Fibroblast of upper back skin (primary cell): ENCODE measurements at regions not wholly inside any gene's neighbourhood (a gene's known extent, or its start where the extent isn't known, plus 50 kb on each side); places are given as distances from the start of the nearest gene placed in this dataset.
A peak's percentile ranks its signal among the peaks of the same experiment; 100 is the strongest.
"Not testable (repeated sequence)": the region's sequence is repeated elsewhere in the genome, so short reads cannot be mapped to it uniquely, and the experiment has no call there.

Source experiments
- DNase-seq: peaks from one replicate; pipeline ENCODE4 v3.0.0-alpha.2; 2013

DNA sequence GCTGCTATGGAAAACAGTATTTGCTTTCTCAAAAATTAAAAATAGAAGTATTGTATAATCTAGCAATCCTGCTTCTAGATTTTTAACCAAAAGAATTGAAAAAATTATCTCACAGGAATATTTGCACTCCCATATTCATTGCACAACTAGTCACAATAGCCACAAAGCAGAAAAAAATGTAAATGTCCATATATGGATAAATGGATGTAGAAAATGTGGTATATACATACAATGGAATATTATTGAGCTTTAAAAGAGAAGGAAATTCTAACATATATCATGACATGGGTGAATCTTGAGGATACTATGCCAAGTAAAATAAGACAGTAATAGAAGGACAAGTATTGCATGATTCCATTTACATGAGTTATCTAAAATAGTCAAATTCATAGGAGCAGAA lies 2753.0 kb downstream of the PCDH9 start:
- peak; percentile 54 for DNase-seq

DNA sequence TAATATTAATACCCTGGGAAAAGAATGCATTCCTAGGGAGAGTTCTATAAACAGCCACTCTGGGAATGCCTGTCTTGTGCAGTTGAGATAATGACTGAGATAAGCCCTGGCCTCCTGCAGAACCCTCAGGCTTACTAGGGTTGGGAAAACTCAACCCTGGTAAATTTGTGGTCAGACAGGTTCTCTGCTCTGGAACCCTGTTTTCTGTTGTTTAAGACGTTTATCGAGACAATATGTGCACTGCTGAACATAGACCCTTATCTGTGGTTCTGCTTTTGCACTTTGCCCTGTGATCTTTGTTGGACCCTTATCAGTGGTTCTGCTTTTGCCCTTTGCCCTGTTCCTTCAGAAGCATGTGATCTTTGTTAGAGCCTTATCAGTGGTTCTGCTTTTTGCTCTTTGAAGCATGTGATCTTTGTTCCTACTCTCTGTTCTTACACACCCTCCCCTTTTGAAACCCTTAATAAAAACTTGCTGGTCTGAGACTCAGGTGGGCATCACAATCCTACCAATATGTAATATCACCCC lies 2754.0 kb downstream of the PCDH9 start:
- not testable (repeated sequence) for DNase-seq

DNA sequence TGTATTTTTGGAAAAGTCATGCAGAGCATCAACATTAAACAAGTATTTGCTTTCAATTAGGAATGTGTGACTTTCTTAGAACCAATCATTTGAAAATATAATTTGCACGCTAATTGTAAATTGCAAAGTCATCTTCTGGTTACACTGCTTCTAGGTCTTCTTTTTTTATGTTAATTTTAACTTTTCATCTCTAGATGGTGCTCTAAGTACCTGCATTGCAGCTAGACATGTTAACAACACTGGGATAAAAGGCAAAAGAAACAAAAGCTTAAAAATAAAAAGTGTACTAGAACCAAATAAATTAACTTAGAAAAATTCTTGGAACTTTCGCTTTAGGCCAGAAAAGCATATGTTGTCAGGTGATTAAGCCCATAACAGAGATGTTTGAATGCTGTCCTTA lies 2758.2 kb downstream of the PCDH9 start:
- DNase-seq = peak; percentile 66

DNA sequence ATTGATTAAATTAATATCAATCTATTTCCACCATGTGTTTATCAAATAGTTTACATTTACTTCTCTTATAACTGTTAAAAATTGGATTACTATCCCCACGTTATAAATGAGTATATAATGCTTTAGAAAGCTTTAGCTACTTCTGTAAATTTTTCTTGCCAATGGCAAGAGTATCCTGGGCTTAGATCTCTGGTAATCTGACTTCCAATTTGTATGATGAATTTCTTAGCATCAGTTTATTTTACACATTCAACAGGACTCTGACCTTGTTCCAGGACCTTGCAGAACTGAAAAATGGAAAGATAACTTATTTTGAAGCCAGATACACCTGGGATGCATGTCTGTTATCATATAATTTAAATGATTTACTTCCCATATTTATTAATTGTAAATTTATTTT lies 2759.4 kb downstream of the PCDH9 start:
- DNase-seq = no peak

DNA sequence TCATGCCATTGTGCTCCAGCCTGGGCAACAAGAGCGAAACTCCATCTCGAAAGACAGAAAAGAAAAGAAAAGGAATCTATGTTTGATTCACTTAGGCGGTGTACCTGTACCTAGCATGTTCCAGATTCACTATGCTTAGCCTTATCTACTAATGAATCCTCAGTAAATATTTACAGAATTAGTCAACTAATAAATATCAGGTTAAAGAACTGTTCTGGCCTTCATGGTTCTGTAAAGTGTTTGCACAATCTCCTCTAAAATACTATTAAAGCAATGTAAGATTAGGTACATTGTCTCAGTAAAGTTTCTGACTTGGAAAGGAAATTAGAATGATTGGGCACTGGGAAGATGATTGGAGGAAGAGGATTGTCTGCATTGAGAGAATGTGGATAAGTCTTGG lies 2770.4 kb downstream of the PCDH9 start:
- no peak for DNase-seq

DNA sequence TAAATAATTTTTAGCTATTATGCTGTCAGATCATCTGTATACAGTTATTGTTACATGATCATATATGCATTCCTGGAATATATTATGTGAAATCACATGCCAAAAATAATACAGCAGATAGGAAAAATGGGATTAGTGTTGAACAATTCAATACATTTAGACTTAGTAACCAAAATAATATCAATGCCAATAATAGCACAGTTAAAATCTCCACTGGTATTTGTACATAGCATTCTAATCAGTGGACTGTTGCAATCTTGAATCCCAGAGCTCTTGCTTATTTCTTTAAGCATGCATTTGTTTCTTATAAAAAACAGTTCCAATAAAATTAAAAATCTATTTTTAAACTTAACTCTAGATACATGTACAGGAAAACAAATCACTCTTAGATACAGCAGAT lies 2772.2 kb downstream of the PCDH9 start:
- peak; percentile 72 for DNase-seq

DNA sequence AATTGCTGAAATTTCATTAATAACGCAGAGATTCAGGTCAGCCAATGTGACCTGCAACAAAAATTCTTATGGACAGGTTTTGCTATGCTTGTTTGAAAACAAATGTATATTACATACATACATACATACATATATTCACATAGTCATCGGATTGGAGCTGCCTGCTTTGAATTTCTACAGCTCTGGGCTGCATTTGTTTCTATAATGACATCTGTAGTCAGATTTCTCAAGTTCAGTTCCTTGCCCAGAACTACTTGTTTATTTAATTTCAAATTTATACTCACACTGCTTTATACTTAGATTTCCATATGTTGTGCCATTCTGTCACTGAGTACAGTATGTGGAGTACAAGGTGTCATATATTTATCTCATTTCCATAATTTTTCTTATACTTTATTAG lies 2775.0 kb downstream of the PCDH9 start:
- DNase-seq = no peak

DNA sequence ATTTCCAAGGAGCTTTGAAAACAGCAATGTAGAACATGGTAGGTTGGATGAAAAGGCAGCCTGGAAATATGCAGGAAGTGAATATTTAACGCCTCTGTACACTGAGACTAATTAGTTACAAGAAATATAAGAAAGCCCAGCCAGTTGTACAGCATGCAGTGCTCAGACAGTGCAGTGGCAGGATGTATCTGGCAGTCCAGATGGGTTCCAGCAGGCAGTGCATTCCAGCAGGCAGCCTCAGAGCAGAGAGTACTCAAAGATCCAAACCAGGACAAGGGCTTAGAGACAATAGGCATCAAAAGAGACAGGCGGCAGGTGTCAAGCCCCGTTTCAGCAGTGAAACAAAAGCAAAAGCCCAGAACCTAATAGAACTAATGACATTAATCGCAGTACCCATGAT lies 2776.3 kb downstream of the PCDH9 start:
- peak; percentile 25 for DNase-seq

DNA sequence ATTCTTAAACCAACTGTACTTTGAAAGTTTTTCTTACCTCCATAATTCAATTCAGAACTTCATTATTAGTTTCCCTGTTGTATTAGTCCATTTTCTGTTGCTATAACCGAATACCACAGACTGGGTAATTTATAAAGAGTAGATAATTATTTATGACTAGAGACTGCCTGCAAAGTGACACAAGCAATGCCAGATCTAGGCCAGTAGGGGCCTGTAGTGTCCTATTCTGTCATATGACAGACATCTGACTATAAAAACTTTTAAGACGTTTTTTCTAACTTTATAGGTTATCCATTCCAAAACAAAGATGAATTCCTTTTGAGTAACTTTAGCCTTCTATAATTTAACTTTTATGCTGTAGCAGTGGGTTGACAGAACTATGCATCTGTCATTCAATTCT lies 2783.8 kb downstream of the PCDH9 start:
- DNase-seq = no peak

DNA sequence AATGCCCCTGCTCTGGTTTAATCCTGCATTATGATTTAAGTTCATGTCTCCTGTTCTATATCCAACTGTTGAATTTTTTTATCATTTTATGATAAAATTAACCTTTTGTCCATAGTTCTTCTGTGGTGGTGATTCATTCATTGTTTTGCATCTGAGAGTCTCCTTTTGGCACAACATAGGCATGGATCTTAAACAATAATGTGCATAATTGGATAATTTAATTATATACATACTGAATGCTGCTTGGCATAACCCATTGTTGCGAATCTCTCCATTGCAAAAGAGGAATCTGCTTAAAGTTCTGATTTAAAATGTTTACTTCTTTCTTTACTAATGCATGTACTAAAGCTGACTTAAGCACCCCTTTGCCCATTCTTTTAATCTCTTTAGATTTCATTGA lies 2788.4 kb downstream of the PCDH9 start:
- no peak for DNase-seq

DNA sequence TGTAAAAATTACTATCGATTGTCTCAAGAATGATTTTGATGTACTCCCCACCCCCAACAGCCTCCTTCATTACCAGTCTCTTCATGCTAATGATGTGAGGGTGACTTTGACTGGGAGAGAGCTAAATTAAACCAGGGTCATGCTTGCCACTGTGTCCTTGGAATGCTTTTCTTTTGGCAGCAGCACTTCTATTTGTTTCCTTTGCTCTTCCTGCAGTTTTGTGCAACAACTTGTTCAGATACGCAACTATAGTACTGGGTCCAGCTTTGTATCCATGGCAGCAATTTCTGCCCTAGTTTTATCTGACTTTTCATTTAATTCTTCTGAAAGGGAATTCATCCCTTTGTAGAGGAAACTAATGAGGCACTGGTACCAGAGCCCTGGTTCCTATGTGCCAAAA lies 2792.1 kb downstream of the PCDH9 start:
- DNase-seq = no peak

DNA sequence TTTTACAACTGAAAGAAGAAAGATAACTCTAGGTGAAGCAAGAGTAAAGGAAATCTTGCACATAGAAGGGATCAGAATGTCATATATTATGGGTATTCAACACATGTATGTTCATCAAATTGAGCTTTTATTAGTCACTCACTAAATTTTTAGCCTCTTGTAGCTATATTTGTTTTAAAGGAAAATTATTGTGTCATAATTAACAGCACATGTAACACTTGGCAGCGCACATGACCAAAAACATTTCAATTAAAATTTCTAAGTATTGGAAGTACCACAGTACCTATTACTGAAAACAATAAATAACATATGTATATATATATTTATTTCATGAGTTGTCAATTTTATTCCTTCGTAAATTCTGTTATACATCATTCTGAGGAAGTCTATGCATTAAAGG lies 2800.4 kb downstream of the PCDH9 start:
- DNase-seq = peak; percentile 12

DNA sequence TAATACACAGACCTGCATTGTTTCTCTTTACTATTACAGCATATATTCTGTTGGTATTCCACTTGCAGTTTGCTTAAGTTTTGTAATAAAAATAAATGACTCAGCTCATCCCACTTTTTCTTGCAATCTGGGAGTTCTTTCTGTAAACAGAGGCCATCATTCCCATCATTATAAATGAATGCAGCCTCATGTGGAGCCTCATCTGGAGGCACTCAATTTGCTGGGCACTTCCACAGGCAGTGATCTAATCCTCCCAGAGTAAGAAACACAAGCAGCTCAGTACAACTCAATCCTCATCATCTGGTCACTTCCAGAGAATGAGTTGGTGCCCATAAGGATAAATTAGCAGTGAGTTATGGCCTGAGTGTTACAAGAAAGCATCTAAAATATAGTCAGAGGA lies 2801.9 kb downstream of the PCDH9 start:
- DNase-seq = peak; percentile 21

DNA sequence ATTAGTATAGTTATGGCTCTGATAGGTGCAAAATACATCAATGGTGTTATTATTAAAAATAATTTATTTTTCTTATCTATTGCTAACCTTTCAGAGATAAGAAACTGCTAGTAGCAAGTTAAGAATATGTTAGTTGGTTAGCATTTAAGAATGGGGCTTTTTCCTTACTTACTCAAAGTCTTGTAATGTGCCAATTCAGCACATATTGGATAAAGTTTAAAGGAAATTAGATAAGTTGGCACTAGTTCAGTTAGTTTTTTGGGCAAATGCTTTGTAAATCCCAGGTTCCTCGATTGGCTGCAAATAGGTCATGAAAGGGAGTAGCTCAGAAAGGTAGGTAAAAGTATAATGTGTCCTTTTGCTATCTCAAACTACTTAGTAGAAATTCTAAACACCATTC lies 2806.7 kb downstream of the PCDH9 start:
- DNase-seq = no peak

DNA sequence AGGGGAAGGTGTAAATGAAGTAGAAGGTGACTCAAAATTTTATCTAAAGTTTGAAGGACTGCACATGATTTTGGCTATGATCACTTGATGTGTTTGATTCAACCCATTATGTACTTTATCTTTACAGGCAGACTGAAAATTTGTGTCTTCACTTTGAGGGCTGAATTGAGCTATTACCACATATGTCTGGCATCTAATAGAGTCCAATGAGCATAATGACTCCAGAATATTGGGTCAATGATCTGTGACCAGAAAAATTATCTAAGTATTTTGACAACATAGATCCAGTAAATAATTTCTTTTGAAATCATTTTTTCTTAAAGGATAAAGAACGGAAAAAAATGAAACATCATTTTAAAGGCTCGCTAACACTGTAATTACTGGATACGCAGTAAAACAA lies 2810.0 kb downstream of the PCDH9 start:
- no peak for DNase-seq

DNA sequence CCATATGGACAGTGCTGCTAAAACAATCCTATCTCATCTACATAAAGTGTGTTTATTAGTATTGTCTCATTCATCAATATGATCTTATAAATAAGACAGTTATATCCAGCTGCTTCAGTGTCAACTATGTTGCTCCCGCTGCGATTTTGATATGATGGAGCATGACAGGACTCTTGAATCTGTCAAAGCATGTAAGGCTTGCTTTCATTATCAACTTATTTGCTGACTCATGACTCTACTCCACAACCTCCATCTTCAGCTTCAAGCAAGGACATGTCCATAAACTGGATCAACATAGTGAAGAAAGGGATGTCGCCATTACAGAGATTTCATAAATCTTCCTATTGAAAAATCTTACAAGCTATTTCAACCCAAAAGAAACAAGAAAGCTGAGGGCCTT lies 2812.6 kb downstream of the PCDH9 start:
- DNase-seq = no peak

DNA sequence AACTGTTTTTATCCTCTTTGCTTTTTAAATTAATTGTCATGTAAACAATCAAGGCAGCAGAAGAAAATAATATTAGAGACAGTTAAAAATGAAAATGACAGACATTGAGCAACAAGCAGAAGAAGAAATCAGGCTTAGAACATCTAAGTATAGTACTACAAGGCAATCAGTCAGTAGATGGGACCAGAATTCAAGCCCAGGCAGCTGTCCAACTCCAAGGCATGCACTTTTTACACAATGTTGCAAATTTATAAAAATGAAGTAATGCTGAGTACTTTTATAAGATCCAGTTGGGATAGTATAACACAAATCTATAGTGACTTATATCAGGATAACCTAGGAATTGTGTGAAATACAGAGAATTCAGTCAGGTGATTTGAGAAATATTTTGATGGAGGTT lies 2815.8 kb downstream of the PCDH9 start:
- peak; percentile 3 for DNase-seq

DNA sequence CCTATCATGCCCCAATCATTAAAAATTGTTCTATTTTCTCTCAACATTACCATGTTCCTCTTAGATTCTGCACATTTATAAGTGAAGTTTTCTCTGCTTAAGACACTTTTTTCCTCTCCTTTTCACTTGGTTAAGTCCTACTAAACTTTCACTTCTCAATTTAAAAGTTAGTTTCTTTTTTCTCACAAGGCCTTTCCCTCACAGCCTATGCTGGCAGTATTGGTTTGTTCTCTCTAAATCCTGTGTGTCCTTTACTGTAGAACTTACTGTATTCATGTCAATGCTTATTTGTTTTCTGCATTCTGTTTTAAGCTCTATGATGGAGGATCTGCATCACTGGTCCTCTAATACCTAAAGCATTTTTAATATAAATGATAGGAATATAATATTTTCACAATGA lies 2816.6 kb downstream of the PCDH9 start:
- DNase-seq = no peak

DNA sequence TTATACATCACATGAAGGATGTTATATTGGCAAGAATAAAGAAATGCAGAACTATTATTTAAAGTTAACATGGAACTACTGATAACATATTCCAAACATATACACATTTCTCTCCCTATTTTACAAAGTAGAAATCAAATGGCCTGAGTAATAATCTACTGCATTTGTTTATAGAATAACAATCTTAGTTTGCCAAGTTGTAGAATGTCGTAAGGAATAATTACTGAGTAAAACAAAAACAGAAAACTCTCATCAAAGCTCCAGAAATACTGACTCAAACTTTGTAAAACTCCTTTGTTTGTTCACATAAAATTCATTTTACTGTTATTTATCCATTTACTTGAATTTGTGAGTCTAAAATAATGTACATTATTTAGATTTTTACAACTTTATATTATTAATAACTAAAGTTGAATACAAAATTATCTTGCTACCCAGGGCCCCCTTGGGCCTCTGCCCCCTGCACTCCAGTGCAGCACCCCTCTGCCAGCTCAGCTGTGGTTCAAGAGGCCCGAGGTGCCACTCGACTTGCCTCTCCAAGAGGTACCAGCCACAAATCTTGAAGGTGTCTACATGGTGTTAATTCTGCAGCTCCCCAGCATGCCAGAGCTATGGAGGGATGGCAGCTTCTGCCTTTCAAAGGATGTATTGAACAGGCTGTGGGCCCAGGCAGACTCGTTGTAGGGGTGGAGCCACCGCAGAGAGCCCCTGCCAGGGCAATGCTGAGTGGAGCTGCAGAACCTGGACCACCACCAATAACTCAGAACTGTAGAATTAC lies 2819.7 kb downstream of the PCDH9 start:
- no peak for DNase-seq

DNA sequence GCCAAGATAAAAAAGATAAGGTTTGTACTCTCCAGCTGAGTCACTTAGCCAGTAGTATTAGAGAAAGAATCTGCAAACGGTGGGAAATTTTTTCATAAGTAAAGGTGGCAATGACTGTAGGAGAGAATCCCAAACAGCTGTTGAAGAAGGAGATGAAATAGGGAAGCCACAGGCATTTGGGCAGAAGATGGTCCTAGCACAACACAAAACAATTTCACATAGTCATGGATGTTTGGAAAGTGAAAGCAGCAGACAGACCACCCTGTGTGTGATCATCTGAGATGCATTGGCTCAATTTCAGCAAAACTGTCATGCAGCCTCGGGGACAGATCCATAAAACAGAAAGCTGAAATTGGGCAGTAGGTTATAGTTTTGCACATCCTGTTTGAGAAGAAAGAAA lies 2832.4 kb downstream of the PCDH9 start:
- peak; percentile 55 for DNase-seq

DNA sequence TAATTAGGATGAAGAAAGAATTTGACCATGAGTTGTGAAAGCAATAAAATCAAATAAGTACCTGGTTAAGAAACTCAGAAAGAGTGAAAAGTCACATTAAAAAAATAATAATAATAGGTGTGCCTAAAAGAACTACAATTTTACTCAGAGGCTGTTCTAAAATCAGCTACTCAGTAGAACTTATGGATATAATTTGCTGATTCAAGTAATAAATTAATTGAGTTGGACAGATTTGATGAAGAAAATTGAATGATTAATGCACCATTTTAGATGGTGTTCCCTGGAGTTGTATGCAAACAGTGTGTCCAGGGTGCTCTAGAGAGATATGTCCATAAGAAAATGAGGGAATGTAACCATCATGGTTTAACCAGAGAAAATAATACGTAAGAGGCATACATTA lies 2852.5 kb downstream of the PCDH9 start:
- DNase-seq = no peak

DNA sequence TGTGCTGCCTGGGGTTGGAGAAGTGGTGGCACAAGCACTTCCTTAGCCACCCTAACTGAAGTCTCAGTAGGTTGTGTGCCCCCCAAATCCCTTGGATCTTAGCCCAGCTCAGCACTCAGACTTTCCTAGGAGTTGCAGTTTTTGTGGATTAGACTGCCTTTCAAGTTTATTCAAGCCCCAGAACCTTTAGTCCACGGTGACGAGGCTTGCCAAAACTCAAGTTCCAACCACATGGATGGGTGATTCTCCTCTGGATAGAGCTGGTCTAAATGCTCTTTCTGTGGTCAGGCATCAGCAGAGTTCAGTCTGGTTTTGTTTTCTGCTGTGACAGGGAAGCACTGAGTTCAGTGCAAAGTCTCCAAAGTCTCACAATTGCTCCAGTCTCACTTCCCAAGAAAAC lies 2858.7 kb downstream of the PCDH9 start:
- no peak for DNase-seq

DNA sequence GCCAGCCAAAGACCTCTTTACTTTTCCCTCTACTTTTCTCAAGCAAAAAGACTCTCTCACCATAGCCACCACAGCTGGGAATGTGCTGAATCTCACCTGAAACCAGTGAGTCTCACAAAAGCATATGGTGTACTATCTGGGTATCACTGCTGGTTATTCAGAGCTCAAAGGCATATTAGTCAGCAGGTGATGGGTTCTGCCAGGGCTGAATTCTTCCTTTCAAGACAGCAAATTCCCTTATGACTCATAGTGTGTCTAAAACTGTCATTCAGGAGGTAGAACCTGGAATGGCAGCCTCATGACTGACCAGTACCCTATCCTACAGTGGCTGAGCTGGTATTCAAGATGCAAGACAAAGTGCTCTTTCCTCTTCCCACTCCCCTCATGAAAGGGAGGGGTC lies 2859.1 kb downstream of the PCDH9 start:
- peak; percentile 25 for DNase-seq

DNA sequence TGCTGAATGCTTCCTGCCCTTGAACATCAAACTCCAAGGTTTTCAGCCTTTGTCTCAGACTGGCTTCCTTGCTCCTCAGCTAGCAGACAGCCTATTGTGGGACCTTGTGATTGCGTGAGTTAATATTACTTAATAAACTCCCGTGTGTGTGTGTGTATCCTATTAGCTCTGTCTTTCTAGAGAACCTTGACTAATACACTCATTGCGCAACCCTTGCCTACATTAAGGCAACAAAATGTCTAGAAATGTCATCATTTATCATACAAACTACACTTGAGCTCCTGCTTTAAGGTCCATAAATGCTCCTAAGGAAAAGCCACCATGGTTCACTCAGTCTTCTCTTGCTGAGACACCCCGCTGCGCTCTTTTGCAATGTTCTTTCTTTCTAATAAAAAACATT lies 2861.0 kb downstream of the PCDH9 start:
- DNase-seq = peak; percentile 21

DNA sequence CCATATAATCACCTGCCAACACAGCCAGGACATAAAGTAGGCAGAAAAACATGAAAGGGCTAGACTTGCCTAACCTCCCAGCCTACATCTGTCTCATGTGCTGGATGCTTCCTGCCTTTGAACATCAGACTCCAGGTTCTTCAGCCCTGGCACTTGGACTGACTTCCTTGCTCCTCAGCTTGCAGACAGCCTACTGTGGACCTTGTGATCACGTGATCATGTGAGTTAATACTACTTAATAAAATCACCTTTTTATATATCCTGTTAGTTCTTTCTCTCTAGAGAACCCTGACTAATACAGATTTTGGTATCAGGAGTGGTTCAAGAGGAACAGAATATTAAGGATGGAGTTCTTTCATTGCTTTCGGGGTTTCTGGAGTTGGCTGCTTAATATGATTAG lies 2867.6 kb downstream of the PCDH9 start:
- no peak for DNase-seq
